Common myeloid progenitor, CD34-positive (primary cell): ENCODE measurements at regions not wholly inside any gene's neighbourhood (a gene's known extent, or its start where the extent isn't known, plus 50 kb on each side); places are given as distances from the start of the nearest gene placed in this dataset.
"Not testable (repeated sequence)": the region's sequence is repeated elsewhere in the genome, so short reads cannot be mapped to it uniquely, and the experiment has no call there.

ENCODE experiments used
- CTCF ChIA-PET: fragments of 350-600 bp; sonication (Branson Sonifier 250); formaldehyde crosslinking; loops from one replicate; lab custom pipeline; 2021; ENCODE audit warnings: antibody characterized with exemption; lab: Charles Lee
- POLR2A ChIA-PET: fragments of 350-600 bp; sonication (Branson Sonifier 250); formaldehyde crosslinking; loops from one replicate; lab custom pipeline; 2021; ENCODE audit warnings: antibody characterized with exemption; lab: Charles Lee
- DNase-seq, 3 donors: peaks; one replicate each; pipeline versions ENCODE4 v3.0.0 to v3.0.0-alpha.2; 2013
- H3K27ac ChIP-seq, 2 experiments: 1 replicate in 1 of 2; 2 replicates in 1 of 2; pipeline ENCODE4 v1.7.0; 2013; ENCODE audit warnings: inconsistent platforms in 2 of 2, low read length in 2 of 2, mild to moderate bottlenecking in 2 of 2, low read depth in 1 of 2, moderate library complexity in 1 of 2; ENCODE audit not compliant: severe bottlenecking in 2 of 2, insufficient read depth in 1 of 2, poor library complexity in 1 of 2
- H3K27me3 ChIP-seq, 5 experiments: replicated peaks in 2 of 5; 1 replicate in 3 of 5; 2 replicates in 2 of 5; pipeline versions ENCODE4 v1.6.1 to v1.7.0; 2013; ENCODE audit warnings: low read length in 4 of 5, mild to moderate bottlenecking in 2 of 5, moderate library complexity in 2 of 5, inconsistent platforms in 1 of 5; ENCODE audit not compliant: insufficient read depth in 5 of 5, control insufficient read depth in 4 of 5
- H3K36me3 ChIP-seq, 4 experiments: 1 replicate in 2 of 4; 2 replicates in 2 of 4; pipeline versions ENCODE4 v1.6.1 to v1.7.0; 2013; ENCODE audit warnings: low read length in 3 of 4, control low read depth in 1 of 4, mild to moderate bottlenecking in 1 of 4; ENCODE audit not compliant: control insufficient read depth in 4 of 4, insufficient read depth in 4 of 4
- H3K4me1 ChIP-seq, 4 experiments: 1 replicate in 3 of 4; 2 replicates in 1 of 4; pipeline versions ENCODE4 v1.6.1 to v1.7.1; 2013; ENCODE audit warnings: low read length in 3 of 4, mild to moderate bottlenecking in 3 of 4, control low read depth in 1 of 4, inconsistent platforms in 1 of 4, moderate library complexity in 1 of 4; ENCODE audit not compliant: control insufficient read depth in 4 of 4, insufficient read depth in 4 of 4; ENCODE audit errors: control extremely low read depth in 1 of 4
- H3K4me3 ChIP-seq, 7 experiments: 1 replicate in 4 of 7; 2 replicates in 3 of 7; pipeline versions ENCODE4 v1.5.1 to v1.7.0; 2013; ENCODE audit warnings: mild to moderate bottlenecking in 7 of 7, low read length in 6 of 7, moderate library complexity in 6 of 7, inconsistent platforms in 2 of 7, low read depth in 2 of 7, control low read depth in 1 of 7; ENCODE audit not compliant: insufficient read depth in 4 of 7, control insufficient read depth in 1 of 7; ENCODE audit errors: extremely low read depth in 1 of 7
- H3K9me3 ChIP-seq, 5 experiments: 1 replicate in 4 of 5; 2 replicates in 1 of 5; pipeline versions ENCODE4 v1.6.1 to v1.7.1; 2013; ENCODE audit warnings: low read length in 4 of 5, mild to moderate bottlenecking in 2 of 5, inconsistent platforms in 1 of 5, low read depth in 1 of 5, moderate library complexity in 1 of 5; ENCODE audit not compliant: control insufficient read depth in 4 of 5, insufficient read depth in 2 of 5; ENCODE audit errors: control extremely low read depth in 1 of 5
- WGBS: methylation state at CpG from one replicate; pipeline ENCODE4 v1.1.5; 2013; ENCODE audit not compliant: insufficient coverage; 5-methylcytosine and 5-hydroxymethylcytosine counted together

DNA sequence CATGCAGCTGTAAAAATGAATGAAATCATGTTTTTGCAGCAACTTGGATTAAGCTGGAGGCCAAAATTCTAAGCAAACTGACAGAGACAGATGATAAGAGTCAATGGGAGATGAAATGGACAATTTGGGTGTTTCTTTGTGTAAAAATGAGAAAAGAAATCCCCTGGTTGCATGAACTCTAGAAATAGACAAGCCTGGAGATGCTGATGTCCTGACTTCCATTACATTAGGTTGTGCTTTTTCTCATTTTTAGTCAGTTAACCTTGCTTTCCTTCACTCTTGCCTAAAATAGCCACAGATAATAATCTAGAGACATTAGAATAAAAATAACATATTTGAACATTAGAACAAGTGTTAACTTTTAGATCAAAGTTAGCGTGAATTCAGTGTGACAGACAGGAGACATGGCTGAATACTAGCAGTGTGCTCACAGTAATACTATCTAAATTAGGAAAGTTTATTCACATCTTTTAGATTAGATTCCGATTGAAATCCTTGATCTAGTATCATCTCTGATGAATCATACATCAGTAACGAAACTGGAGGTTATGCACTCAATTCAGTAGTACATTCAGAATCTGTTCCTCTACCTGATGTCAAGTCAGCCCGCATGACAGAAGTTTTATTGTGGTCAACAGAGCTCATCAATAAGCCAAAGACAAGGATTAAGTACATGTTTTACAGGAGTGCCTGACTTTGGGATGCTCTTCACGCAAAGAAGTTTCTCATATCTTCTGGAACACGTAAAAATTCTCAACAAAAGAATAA is 948.1 kb downstream of the TMEM121 start:
- H3K9me3 ChIP-seq, H3K4me3 ChIP-seq, H3K27me3 ChIP-seq, DNase-seq, H3K36me3 ChIP-seq, H3K4me1 ChIP-seq, H3K27ac ChIP-seq: not testable (repeated sequence)
- ChIA-PET CTCF (interaction anchor here (1.2 to 2.1 kb wide), 3 partner anchors 10 to 55 kb away, joined by 3 to 7 read pairs (median 3); no protein-coding TSS in a partner anchor), POLR2A (interaction anchor here (0.8 kb wide), 1 partner anchor 235 kb away, joined by 3 read pairs; no protein-coding TSS in a partner anchor)
- WGBS, result no CpG with 5 or more reads among the region's 6 CpGs

DNA sequence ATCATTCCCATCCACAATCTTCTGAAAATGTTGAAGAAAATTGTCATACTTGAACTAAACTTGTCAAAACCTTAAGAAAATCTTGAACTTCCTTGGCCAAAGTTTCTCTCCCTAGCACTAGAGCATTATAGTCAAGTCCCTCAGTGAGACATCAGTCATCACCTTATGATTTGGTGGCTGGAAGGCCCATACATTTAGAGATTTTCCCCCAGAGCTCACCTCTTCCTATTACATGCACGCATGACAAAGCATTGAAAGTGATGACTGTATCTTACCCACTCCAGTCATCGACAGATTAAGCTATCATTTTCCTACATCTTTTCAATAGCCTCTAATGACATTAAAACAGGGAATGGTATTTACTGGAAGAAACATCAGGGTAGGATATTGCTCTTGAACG is 948.8 kb downstream of the TMEM121 start:
- no CpG with 5 or more reads among the region's 3 CpGs for WGBS
- H3K4me3 ChIP-seq, H3K27me3 ChIP-seq, POLR2A ChIA-PET, DNase-seq, H3K27ac ChIP-seq, H3K9me3 ChIP-seq, H3K4me1 ChIP-seq, H3K36me3 ChIP-seq: not testable (repeated sequence)
- CTCF ChIA-PET, result interaction anchor here (1.3 kb wide), 1 partner anchor 11 kb away, joined by 3 read pairs; no protein-coding TSS in a partner anchor

DNA sequence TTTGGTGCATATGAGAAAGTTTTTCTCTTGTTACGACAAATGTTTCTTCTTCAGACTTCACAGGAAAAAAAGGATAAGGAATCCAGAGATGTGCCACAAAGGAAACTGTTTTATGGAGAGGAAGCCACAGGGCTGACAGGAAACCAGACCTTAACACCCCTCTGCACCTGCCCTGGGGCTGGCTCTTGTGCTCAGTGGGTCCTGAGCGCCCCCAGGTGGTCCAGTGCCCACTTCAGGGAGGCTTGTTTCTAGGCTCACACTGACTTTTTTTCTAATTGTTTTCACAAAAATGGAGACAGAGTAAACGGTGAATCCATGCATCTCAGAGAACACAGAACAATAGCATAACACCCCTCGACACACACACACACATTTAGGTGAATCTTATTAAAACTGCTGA is 951.2 kb downstream of the TMEM121 start:
- H3K27ac ChIP-seq, DNase-seq, POLR2A ChIA-PET, H3K27me3 ChIP-seq, H3K36me3 ChIP-seq, H3K4me3 ChIP-seq, H3K9me3 ChIP-seq, H3K4me1 ChIP-seq: not testable (repeated sequence)
- WGBS, result no CpG with 5 or more reads among the region's 4 CpGs
- CTCF ChIA-PET, result interaction anchor here (0.6 to 4.4 kb wide), 8 partner anchors 17 to 115 kb away, joined by 3 to 30 read pairs (median 3); no protein-coding TSS in a partner anchor

DNA sequence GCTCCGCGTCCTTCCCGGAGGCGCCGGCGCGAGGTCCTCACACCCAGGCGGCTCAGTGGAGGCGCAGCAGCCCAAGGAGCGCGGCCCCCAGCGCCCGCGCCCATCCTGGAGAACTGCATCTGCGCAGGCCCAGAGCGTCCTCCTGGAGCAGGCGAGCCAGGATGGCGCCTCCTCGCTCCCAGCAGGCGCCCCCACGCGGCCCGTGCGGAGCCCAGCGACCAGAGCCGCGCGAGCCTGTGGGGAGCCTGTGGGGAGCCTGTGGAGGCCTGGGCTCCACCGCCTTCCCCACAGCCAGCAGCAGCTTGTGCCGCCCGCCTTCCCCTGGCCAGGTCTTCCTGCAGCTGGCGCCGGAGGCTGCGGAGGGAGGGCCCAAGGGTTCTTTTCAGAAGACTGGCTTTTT is 953.9 kb downstream of the TMEM121 start:
- POLR2A ChIA-PET, result not testable (repeated sequence)

DNA sequence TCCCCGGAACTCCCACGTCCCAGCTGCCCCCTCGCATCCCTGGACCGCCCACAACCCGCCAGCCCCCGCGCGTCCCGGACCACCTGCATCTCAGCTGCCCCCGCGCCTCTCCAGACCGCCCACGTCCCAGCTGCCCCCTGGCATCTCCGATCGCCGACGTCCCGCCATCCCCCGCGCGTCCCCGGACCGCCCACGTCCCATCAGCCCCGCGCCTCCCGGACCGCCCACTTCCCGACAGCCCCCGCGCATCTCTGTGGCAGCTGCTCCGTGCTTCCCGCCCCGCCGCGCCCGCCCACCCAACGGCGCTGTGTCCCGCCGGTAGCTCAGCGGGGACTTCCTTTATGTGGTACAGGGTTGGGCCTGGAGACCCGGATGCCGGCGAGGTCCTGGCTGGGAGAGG is 955.8 kb downstream of the TMEM121 start:
- DNase-seq, H3K27me3 ChIP-seq, H3K27ac ChIP-seq, CTCF ChIA-PET, H3K4me1 ChIP-seq, H3K9me3 ChIP-seq, POLR2A ChIA-PET, H3K36me3 ChIP-seq, H3K4me3 ChIP-seq: not testable (repeated sequence)
- no CpG with 5 or more reads among the region's 45 CpGs for WGBS

More for the DNA sequence above, 953.9 kb downstream of the TMEM121 start:
- no CpG with 5 or more reads among the region's 34 CpGs for WGBS
- H3K27ac ChIP-seq, H3K4me1 ChIP-seq, H3K27me3 ChIP-seq, H3K36me3 ChIP-seq, DNase-seq, H3K4me3 ChIP-seq, H3K9me3 ChIP-seq: not testable (repeated sequence)
- CTCF ChIA-PET, result interaction anchor here (1.2 kb wide), 1 partner anchor 32 kb away, joined by 3 read pairs; no protein-coding TSS in a partner anchor

DNA sequence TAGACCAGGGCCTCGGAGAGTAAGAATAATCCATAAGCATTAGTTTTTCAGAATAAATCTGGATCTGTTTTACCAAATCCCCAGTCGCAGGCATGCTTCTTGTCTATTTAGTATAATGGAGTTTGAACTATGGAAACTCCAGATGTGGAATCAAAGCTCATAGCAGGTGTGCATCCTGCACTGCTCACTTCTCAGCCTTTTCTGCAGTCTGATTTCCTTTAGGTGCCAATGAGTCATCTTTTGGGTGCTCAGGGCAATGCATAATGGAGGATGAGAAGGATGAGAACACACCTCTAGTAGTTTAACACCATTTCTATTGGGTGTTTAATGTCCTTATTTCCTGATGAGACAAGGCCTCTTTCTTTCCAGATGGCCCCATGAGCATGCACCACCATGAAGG is 961.2 kb downstream of the TMEM121 start:
- 67% methylated on average over 1 of the region's 2 CpGs for WGBS
- CTCF ChIA-PET, result interaction anchor here (1.5 kb wide), 1 partner anchor 8 kb away, joined by 5 read pairs; no protein-coding TSS in a partner anchor
- DNase-seq, result no peak
- Histone ChIP-seq H3K27me3 (peaks cover 0 to 5% (median 0%) of the 10 kb centered on the region in 5 experiments), H3K4me3 (no peak overlapping the region), H3K36me3 (no peaks in the 10 kb centered on the region), H3K27ac (no peak overlapping the region), H3K4me1 (peaks cover 0 to 2% (median 0%) of the 10 kb centered on the region in 4 experiments), H3K9me3 (peaks cover 0 to 7% (median 0%) of the 10 kb centered on the region in 5 experiments)
- POLR2A ChIA-PET, result no interaction called here

DNA sequence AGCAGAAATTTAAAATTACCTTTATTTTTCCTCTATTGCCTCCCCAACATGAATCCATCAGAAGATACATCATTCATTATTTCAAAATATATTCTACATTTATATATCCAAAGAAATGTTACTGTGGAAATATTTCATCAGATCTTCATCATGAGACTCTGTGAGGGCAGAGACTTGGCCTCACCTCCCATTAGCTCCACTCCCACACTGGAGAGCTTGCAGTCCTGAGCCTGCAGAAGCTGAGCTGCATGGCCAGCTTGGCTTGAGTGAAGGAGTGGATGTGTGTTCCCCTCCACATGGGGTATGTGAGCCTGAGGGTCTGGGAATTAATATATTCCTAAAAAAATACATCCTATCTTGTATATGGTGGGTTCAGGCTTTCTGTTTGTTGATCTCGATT is 961.9 kb downstream of the TMEM121 start:
- Histone ChIP-seq H3K9me3 (peaks cover 0 to 7% (median 0%) of the 10 kb centered on the region in 5 experiments), H3K27me3 (peaks cover 0 to 5% (median 0%) of the 10 kb centered on the region in 5 experiments), H3K27ac (no peak overlapping the region), H3K4me1 (peaks cover 0 to 2% (median 0%) of the 10 kb centered on the region in 4 experiments), H3K4me3 (no peak overlapping the region), H3K36me3 (no peaks in the 10 kb centered on the region)
- DNase-seq, result no peak
- POLR2A ChIA-PET, result no interaction called here
- WGBS, result no CpG with 5 or more reads among the region's 1 CpG
- CTCF ChIA-PET, result interaction anchor here (0.9 to 5.3 kb wide), 4 partner anchors 9 to 106 kb away, joined by 3 to 45 read pairs (median 4); no protein-coding TSS in a partner anchor
